HG03378 (cell line): ENCODE measurements at regions not wholly inside any gene's neighbourhood (a gene's known extent, or its start where the extent isn't known, plus 50 kb on each side); places are given as distances from the start of the nearest gene placed in this dataset.

Experiments used
- ATAC-seq: cut with Tn5 transposase; IDR thresholded peaks from one replicate; pipeline ENCODE4 v1.9.1; 2021; ENCODE audit warnings: mild to moderate bottlenecking, moderate library complexity; ENCODE audit not compliant: unreplicated experiment

GRCh38 chr12:107973950-107974349 is 155.1 kb upstream of the WSCD2 start:
- ATAC-seq: no peak

DNA sequence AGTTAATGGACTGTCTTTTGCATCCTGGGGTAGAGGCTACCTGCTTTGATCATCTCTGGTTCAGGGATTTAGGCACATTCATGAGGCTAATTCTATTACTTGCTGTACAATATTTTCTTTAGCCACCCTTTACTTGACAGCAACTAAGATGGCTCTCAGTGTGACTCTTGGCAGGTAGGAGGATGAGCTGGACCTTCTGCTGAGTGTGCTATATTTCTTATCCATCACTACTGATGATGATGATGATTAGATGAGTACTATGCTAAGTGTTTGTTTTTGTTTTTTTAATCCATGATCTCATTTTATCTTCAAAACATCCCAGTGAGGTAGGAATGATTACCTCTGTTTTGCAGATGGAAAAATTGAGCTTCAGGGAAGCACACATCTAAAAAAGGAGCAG is 152.8 kb upstream of the WSCD2 start:
- no peak for ATAC-seq

- ATAC-seq: no peak
Measured at GRCh38 chr12:107978201-107978600, 150.9 kb upstream of the WSCD2 start.

- no peak for ATAC-seq
Measured at GRCh38 chr12:107978641-107979040, 150.4 kb upstream of the WSCD2 start.

- ATAC-seq: no peak
Measured at GRCh38 chr12:107983756-107984472, 145.2 kb upstream of the WSCD2 start.

GRCh38 chr12:107984973-107985372 is 144.1 kb upstream of the WSCD2 start:
- ATAC-seq: no peak

DNA sequence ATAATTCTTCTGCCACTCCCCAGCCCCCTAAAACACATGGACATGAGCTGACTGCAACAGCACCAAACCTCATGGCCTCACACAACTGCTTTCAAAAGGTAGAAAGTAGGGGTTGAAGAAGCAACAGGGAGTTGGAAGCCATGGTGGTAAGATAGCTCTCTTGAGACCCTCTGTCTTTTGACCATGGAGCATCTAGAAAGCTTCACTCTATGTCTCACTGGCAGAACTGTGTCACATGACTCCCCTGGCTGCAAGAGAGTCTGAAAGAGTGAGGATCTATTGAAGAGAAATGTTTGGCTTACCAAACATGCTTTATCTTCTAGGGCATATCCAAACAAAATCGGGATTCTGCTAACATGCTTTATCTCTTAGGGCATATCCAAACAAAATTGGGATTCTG is 142.9 kb upstream of the WSCD2 start:
- ATAC-seq: no peak

- ATAC-seq: no peak
Measured at GRCh38 chr12:107990325-107990724, 138.8 kb upstream of the WSCD2 start.

- no peak for ATAC-seq
Measured at GRCh38 chr12:107992029-107992428, 137.1 kb upstream of the WSCD2 start.

DNA sequence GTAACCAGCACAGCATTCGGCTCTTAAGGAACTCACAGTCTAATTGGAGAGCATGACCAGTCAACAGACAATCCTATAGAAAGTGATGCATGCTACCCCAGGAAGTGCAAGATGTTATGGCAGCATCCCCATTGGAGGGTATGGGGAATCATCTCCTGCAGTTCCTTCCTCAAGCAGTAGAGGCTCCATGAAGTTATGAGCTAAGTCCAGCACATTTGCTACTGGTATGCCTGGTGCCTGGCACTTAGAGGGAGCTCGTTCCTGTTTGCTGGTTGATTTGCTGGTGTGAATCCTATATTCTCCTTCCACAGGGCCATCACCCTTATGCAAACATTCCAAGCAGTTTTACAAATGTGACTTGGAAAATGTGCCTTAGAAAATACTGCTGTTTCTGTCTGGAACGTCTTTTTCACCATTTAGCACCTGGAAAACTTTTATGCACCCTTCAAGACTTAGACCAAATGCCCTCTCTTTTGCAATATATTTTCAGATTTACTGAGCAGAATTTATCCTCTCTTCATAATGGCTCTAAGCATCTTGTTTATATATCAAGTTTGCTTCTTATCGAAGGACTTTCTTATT is 136.1 kb upstream of the WSCD2 start:
- no peak for ATAC-seq

GRCh38 chr12:107998863-107999262 is 130.2 kb upstream of the WSCD2 start:
- no peak for ATAC-seq

- ATAC-seq: no peak
Measured at GRCh38 chr12:108000111-108000510, 129.0 kb upstream of the WSCD2 start.

DNA sequence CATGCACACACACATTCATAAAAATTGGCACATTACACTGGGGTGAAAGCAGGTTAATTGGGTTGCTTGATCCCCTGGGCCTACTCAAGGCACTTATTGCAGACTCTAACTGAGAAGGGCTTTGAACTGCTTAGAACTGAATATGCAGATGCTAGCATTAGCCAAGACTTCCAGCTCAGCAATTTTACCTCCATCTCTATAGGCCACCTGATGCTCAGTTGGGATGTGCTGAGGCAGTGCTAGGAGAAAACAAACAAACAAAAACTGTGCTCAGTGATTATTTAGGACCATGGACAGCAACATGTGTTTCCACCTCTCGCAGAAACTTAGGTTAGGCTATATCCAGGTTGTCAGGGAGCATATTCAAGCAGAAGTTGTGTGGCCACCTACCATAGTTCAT is 124.8 kb upstream of the WSCD2 start:
- no peak for ATAC-seq

DNA sequence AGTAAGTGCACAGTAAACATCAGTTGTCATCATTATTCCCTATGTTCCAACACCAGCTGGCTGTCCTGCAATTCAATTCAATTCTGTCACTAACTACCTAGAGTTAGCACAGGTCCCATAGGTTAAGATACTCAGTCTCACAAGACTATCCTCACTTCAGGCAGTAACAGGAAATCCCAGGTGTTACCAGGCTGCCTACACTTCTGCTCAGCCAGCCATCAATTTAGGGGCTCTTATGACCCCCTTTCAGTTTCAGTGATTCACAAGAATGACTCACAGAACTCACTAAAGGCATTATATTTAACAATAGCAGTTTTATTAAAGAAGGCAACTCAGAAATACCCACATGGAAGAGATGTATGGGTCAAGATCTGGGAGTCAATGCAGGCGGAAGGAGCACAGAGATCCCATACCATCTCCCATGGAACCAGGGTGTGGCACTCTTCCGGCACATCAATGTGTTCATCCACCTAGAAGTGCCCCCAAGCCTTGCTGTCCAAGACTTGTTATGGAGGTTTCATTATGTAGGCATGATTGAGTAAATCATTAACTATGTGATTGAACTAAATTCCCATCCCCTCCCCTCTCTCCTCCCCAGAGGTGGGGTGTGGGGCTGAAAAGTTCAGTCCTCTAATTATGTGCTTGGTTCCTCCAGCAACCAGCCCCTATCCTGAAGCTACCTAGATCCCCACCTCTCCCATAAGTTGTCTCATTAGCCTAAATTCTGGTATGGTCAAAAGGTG is 120.8 kb upstream of the WSCD2 start:
- ATAC-seq: no peak

DNA sequence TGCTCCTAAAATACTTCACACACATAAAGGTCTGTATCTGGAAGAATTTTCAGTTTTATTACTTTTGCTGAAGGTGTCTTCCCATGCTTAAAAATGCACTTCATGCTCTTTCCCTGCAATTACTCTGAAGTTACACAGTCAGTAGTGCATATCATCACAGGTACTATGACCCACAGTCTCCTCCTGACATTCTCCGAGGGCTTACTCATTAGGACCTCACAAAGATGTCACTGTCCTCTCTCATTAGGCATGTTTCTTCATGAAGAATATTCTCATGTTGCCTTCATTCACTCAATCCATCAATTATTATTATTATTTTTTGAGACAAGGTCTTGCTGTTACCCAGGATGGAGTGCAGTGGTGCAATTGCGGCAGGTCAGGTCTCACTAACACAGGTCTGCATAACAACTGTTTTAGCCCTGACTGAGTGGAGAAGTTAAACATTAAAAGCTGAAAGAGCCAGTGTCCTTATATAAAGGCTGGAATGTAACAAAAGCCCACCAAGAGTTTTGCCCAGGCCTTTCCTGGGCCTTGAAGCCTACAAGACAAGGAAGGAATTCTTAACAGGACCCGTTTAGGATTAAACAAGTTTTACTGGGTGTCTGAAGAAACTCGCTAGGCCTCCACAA is 119.5 kb upstream of the WSCD2 start:
- no peak for ATAC-seq

DNA sequence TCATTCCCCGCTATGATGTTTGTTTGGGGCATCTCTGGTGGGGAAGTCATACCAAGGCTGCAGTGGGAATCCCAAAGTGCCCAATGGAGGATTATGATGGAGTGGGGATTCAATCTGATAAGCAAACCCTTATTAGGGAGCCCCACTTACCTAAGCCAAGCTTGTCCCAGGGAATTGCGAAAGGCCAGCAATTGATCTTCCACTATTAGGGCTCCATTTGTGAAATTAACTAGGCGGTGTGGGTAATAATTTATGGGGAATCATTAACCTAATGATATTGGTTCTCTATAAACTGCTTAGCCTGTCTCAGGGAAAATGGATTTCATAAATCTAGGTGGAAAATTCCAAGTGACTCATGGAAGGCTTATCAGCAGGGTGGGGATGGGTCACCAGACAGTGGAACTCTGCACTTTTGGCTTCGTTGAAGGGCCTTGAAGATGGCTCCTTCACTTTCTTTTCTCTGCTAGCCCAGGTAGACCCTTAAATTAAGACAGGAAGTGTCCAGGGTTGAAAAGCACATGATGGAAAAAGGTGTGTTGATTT is 113.0 kb upstream of the WSCD2 start:
- ATAC-seq: no peak

- no peak for ATAC-seq
Measured at GRCh38 chr12:108017472-108018057, 111.5 kb upstream of the WSCD2 start.

DNA sequence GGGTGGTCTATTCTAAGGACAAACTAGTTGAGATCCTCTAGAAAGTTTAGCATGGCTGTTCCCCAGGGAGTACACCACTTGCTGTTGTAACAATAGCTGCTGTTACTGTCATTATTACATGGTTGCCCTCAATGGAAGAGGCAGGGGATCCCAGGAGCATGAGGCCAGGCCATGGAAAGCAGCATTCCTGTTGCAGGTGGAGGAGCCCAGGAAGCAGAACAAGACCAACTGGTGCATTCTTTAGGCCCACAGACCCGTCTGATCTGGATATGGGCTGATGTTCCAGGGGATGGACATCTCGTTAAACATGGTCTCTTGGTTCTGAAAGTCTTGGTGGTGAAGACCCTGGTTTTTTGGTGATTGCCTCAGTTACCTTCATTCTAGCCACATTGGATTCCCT is 109.2 kb upstream of the WSCD2 start:
- ATAC-seq: no peak

DNA sequence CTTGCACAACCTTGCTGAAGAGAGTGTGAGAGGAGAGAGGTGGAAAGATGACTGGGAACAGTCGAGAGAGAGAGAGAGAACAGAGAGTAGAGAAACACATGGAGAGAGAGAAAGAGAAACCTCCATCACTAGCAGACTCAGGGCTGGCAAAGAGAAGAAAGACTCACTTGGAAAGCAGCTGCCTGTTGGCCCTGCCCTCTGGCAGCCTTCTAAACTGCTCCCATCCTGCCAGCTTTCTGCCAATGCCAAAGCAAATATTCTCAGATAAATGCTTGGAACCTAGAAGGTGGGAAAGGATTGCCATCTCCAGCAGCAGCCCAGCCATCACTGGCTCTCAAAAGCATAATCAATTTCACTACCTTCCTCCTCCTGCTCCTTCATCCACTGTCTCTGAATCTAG is 107.9 kb upstream of the WSCD2 start:
- no peak for ATAC-seq

GRCh38 chr12:108021949-108022522 is 107.1 kb upstream of the WSCD2 start:
- no peak for ATAC-seq
